ENCODE measurements at regions not wholly inside any gene's neighbourhood (a gene's known extent, or its start where the extent isn't known, plus 50 kb on each side); places are given as distances from the start of the nearest gene placed in this dataset.

GRCh38 chr16:58963479-58963878 is 229.4 kb upstream of the GOT2 start:
- TF ChIP-seq CTCF (IDR thresholded peaks at IDR 0.05; ENCODE audit: low read length) (no peak), EZH2 (optimal IDR thresholded peaks at IDR 0.05; ENCODE audit: low read depth, low read length) (no peak), EZH2phosphoT487 (IDR thresholded peaks at IDR 0.05; ENCODE audit: low read length) (no peak)
